Sigmoid colon (tissue), 4 donors: ENCODE measurements at regions not wholly inside any gene's neighbourhood (a gene's known extent, or its start where the extent isn't known, plus 50 kb on each side); places are given as distances from the start of the nearest gene placed in this dataset.

ENCODE experiments used
- CTCF ChIP-seq, 4 experiments: fragments of 450-650 bp in 3 of 4; fragments of 200-600 bp in 1 of 4; IDR thresholded peaks; one replicate each; pipeline ENCODE4 v1.5.1; 2016 to 2019; ENCODE audit warnings: antibody characterized with exemption in 4 of 4, mild to moderate bottlenecking in 3 of 4, moderate library complexity in 2 of 4
- POLR2A ChIP-seq, 2 donors: fragments of 450-650 bp; IDR thresholded peaks; one replicate each; pipeline ENCODE4 v1.6.1; 2016; ENCODE audit warnings: antibody characterized with exemption in 2 of 2, mild to moderate bottlenecking in 2 of 2, moderate library complexity in 2 of 2
- POLR2AphosphoS5 ChIP-seq, 4 donors: sonication (generic); formaldehyde crosslinking; IDR thresholded peaks; one replicate each; pipeline ENCODE4 v1.6.1; 2017; ENCODE audit warnings: antibody characterized with exemption in 4 of 4

- no peak for TF ChIP-seq POLR2AphosphoS5 (IDR thresholded peaks at IDR 0.05)
- TF ChIP-seq CTCF (IDR thresholded peaks at IDR 0.05) = no peak
- no peak for TF ChIP-seq POLR2A (IDR thresholded peaks at IDR 0.05)
Observed at GRCh38 chr1:17957588-17958267, 149.9 kb upstream of the IGSF21 start.
